GM12878 (cell line): ENCODE measurements at regions not wholly inside any gene's neighbourhood (a gene's known extent, or its start where the extent isn't known, plus 50 kb on each side); places are given as distances from the start of the nearest gene placed in this dataset.

Experiments
- ATAC-seq: fragments of 200-7000 bp; cut with Tn5 transposase; 3 replicates; pipeline ENCODE4 v1.9.1; 2020; ENCODE audit warnings: mild to moderate bottlenecking, moderate library complexity
- BruUV-seq: library from RNA; stranded (reverse); fragments of 400-500 nt; replicated peaks from 2 replicates; lab custom pipeline; 2021; lab: Mats Ljungman, UMichigan
- CTCF ChIA-PET: fragments of 300-600 bp; sonication (Branson Sonifier 250); formaldehyde crosslinking; extraction: SDS; loops from one replicate; lab custom pipeline; 2021; ENCODE audit warnings: inconsistent platforms; lab: Yijun Ruan, JAX
- POLR2A ChIA-PET: fragments of 350-600 bp; formaldehyde crosslinking; extraction: SDS; loops from one replicate; lab custom pipeline; 2021; ENCODE audit warnings: inconsistent platforms; lab: Charles Lee
- RAD21 ChIA-PET: fragments of 300-600 bp; sonication (Branson Sonifier 250); formaldehyde crosslinking; loops from one replicate; lab custom pipeline; 2023; ENCODE audit warnings: antibody characterized with exemption; ENCODE audit not compliant: unreplicated experiment; lab: Charles Lee
- SMC1A ChIA-PET: fragments of 300-600 bp; sonication (Branson Sonifier 250); formaldehyde crosslinking; loops from one replicate; lab custom pipeline; 2023; ENCODE audit not compliant: unreplicated experiment, uncharacterized antibody; lab: Charles Lee
- DNase-seq: peaks from one replicate; pipeline ENCODE4 v3.0.0-alpha.2; 2011; ENCODE audit warnings: low read depth, low spot score
- FAIRE-seq: peaks from 3 replicates; lab custom pipeline; 2011; peaks lifted over from hg19 to GRCh38; lab: Jason Lieb, UNC
- H2AFZ ChIP-seq: 2 replicates; pipeline ENCODE4 v1.6.0; 2011; ENCODE audit warnings: low read depth, low read length, control low read depth; ENCODE audit not compliant: control insufficient read depth
- H3K27ac ChIP-seq: 2 replicates; pipeline ENCODE4 v1.5.1; 2011; ENCODE audit warnings: control low read depth; ENCODE audit not compliant: control insufficient read depth, insufficient read depth
- H3K27me3 ChIP-seq, 2 experiments: replicated peaks in 1 of 2; 2 replicates each; pipeline versions ENCODE4 v1.6.0 to v1.6.1; 2011; ENCODE audit warnings: low read length in 1 of 2; ENCODE audit not compliant: control insufficient read depth in 2 of 2, insufficient read depth in 2 of 2
- H3K36me3 ChIP-seq, 2 experiments: 2 replicates each; pipeline ENCODE4 v1.5.1; 2011; ENCODE audit warnings: low read length in 1 of 2; ENCODE audit not compliant: control insufficient read depth in 2 of 2, insufficient read depth in 2 of 2
- H3K4me1 ChIP-seq: 2 replicates; pipeline ENCODE4 v1.6.1; 2011; ENCODE audit warnings: mild to moderate bottlenecking, low read length, moderate library complexity, mixed read lengths; ENCODE audit not compliant: control insufficient read depth, insufficient read depth
- H3K4me2 ChIP-seq: 2 replicates; pipeline ENCODE4 v1.6.0; 2011; ENCODE audit warnings: control low read depth; ENCODE audit not compliant: control insufficient read depth, insufficient read depth
- H3K4me3 ChIP-seq: fragments of 200-600 bp; sonication (generic); 2 replicates; pipeline ENCODE4 v1.5.1; 2016
- H3K79me2 ChIP-seq: 2 replicates; pipeline ENCODE4 v1.6.0; 2011; ENCODE audit warnings: low read length; ENCODE audit not compliant: control insufficient read depth, insufficient read depth
- H3K9ac ChIP-seq: 2 replicates; pipeline ENCODE4 v1.8.0; 2011; ENCODE audit warnings: low read length, control low read depth, mixed read lengths; ENCODE audit not compliant: control insufficient read depth, insufficient read depth
- H3K9me3 ChIP-seq: replicated peaks from 3 replicates; pipeline ENCODE4 v1.5.1; 2011; ENCODE audit warnings: mild to moderate bottlenecking, low read length; ENCODE audit not compliant: control insufficient read depth, insufficient read depth
- H4K20me1 ChIP-seq: 2 replicates; pipeline ENCODE4 v1.6.0; 2011; ENCODE audit not compliant: control insufficient read depth, insufficient read depth
- CBFB ChIP-seq: IDR thresholded peaks from 2 replicates; pipeline ENCODE4 v1.6.1; 2016; ENCODE audit warnings: antibody characterized with exemption, low read depth
- CTCF ChIP-seq, 3 experiments: IDR thresholded peaks in 2 of 3; conservative IDR thresholded peaks in 1 of 3; 2 replicates each; pipeline ENCODE4 v1.5.1; 2011; ENCODE audit warnings: low read depth in 3 of 3, low read length in 3 of 3, mild to moderate bottlenecking in 3 of 3, control low read depth in 2 of 3, moderate library complexity in 2 of 3, inconsistent platforms in 1 of 3, mixed read lengths in 1 of 3; ENCODE audit not compliant: control insufficient read depth in 2 of 3, insufficient read depth in 1 of 3; ENCODE audit errors: extremely low read depth in 1 of 3
- ELK1 ChIP-seq: IDR thresholded peaks from 2 replicates; pipeline ENCODE4 v1.6.1; 2012; ENCODE audit warnings: low read depth, low read length, improper control_type of control experiment
- IKZF1 ChIP-seq: fragments of 450-650 bp; conservative IDR thresholded peaks from 2 replicates; pipeline ENCODE4 v1.6.1; 2017; ENCODE audit warnings: antibody characterized with exemption, mild to moderate bottlenecking
- IKZF2 ChIP-seq, 2 experiments: fragments of 450-650 bp; IDR thresholded peaks; 2 replicates each; pipeline ENCODE4 v1.6.1; 2017; ENCODE audit warnings: mild to moderate bottlenecking in 2 of 2, moderate library complexity in 2 of 2
- IRF3 ChIP-seq: fragments of 450-650 bp; IDR thresholded peaks from 2 replicates; pipeline ENCODE4 v1.6.1; 2014; ENCODE audit warnings: mild to moderate bottlenecking
- LARP7 ChIP-seq: fragments of 450-650 bp; IDR thresholded peaks from 2 replicates; pipeline ENCODE4 v1.6.1; 2017; ENCODE audit warnings: mild to moderate bottlenecking
- MEF2A ChIP-seq: IDR thresholded peaks from 2 replicates; pipeline ENCODE4 v1.6.1; 2011; ENCODE audit warnings: low read depth, mild to moderate bottlenecking, low read length, moderate library complexity; ENCODE audit not compliant: insufficient read depth
- MEF2B ChIP-seq: fragments of 450-650 bp; IDR thresholded peaks from 2 replicates; pipeline ENCODE4 v1.6.1; 2018; ENCODE audit warnings: mild to moderate bottlenecking, moderate library complexity; ENCODE audit not compliant: partially characterized antibody, poor library complexity, severe bottlenecking
- MTA2 ChIP-seq: fragments of 450-650 bp; IDR thresholded peaks from 2 replicates; pipeline ENCODE4 v1.6.1; 2016; ENCODE audit warnings: low read depth, mild to moderate bottlenecking, moderate library complexity
- NFYB ChIP-seq: IDR thresholded peaks from 2 replicates; pipeline ENCODE4 v1.6.1; 2011; ENCODE audit warnings: low read depth, mild to moderate bottlenecking, low read length, improper control_type of control experiment, moderate library complexity; ENCODE audit not compliant: insufficient read depth
- POLR2A ChIP-seq: IDR thresholded peaks from 2 replicates; pipeline ENCODE4 v1.6.1; 2011; ENCODE audit warnings: low read depth, mild to moderate bottlenecking, low read length
- POLR2AphosphoS2 ChIP-seq: IDR thresholded peaks from 2 replicates; pipeline ENCODE4 v1.6.1; 2011; ENCODE audit warnings: low read depth, mild to moderate bottlenecking, low read length, improper control_type of control experiment, moderate library complexity
- RELB ChIP-seq: fragments of 450-650 bp; IDR thresholded peaks from 2 replicates; pipeline ENCODE4 v1.6.1; 2017; ENCODE audit warnings: low read depth, mild to moderate bottlenecking, moderate library complexity
- RUNX3 ChIP-seq: IDR thresholded peaks from 2 replicates; pipeline ENCODE4 v1.6.1; 2012; ENCODE audit warnings: low read length, inconsistent platforms
- SREBF2 ChIP-seq: IDR thresholded peaks from 2 replicates; pipeline ENCODE4 v1.6.1; 2012; ENCODE audit warnings: mild to moderate bottlenecking, low read length
- SUPT20H ChIP-seq: IDR thresholded peaks from 2 replicates; pipeline ENCODE4 v1.6.1; 2011; ENCODE audit warnings: low read depth, mild to moderate bottlenecking, low read length, moderate library complexity, borderline replicate concordance; ENCODE audit not compliant: control insufficient read depth
- TAF1 ChIP-seq: IDR thresholded peaks from 2 replicates; pipeline ENCODE4 v1.6.1; 2011; ENCODE audit warnings: mild to moderate bottlenecking, low read depth, low read length, borderline replicate concordance
- ZNF274 ChIP-seq: IDR thresholded peaks from one replicate; pipeline ENCODE4 v1.8.0; 2011; ENCODE audit not compliant: insufficient read length, insufficient read depth
- ZSCAN29 ChIP-seq: fragments of 450-650 bp; IDR thresholded peaks from 2 replicates; pipeline ENCODE4 v1.6.1; 2017; ENCODE audit warnings: mild to moderate bottlenecking, moderate library complexity
- WGBS: methylation state at CpG from one replicate; pipeline ENCODE4 v1.1.6; 2016; ENCODE audit warnings: low lambda C conversion rate; ENCODE audit not compliant: insufficient replicate concordance, insufficient coverage; ENCODE audit errors: missing lambda C conversion rate; 5-methylcytosine and 5-hydroxymethylcytosine counted together
- in situ Hi-C: fragments of 300-500 bp; cut with MboI; formaldehyde crosslinking; loops from 9 replicates; pipeline ENCODE4 v1.14.3; 2018; ENCODE audit warnings: mixed read lengths
- intact Hi-C: fragments of 100-400 bp; cut with micrococcal nuclease; formaldehyde crosslinking; loops from one replicate; pipeline ENCODE4 v1.14.2; 2022; ENCODE audit not compliant: unreplicated experiment

GRCh38 chr1:14100444-14100843 lies 400.5 kb downstream of the PRDM2 start (continued):
- no peak for TF ChIP-seq SUPT20H
- no peak for TF ChIP-seq IRF3
- TF ChIP-seq POLR2A: no peak
- TF ChIP-seq CTCF (IDR thresholded peaks at IDR 0.05 in 2 of 3, conservative IDR thresholded peaks at IDR 0.05 in 1 of 3; ENCODE audit: control insufficient read depth in 2 of 3, extremely low read depth in 1 of 3, insufficient read depth in 1 of 3, low read depth in 3 of 3, low read length in 3 of 3): no peak
- no peak for TF ChIP-seq MEF2A
- TF ChIP-seq, all 136 proteins: peak for 0

GRCh38 chr1:14100919-14101318 lies 400.9 kb downstream of the PRDM2 start:
- in situ Hi-C loops: loop anchor here (10.0 kb wide), 1 partner anchor 474 kb away; no protein-coding TSS in a partner anchor
- ATAC-seq (no peak), FAIRE-seq (no peak), DNase-seq (no peak)
- Histone ChIP-seq H3K79me2 (no peaks in the 10 kb centered on the region), H3K9ac (no peak overlapping the region), H3K27ac (no peak overlapping the region), H3K27me3 (peaks cover 0 to 2% of the 10 kb centered on the region in 2 experiments; a peak in 1 of 4 replicates), H2AFZ (no peak overlapping the region), H3K9me3 (no peaks in the 10 kb centered on the region), H3K4me3 (no peak overlapping the region), H3K4me2 (no peak overlapping the region), H3K36me3 (no peaks in the 10 kb centered on the region), H3K4me1 (no peaks in the 10 kb centered on the region), H4K20me1 (no peaks in the 10 kb centered on the region)
- 36% methylated on average over 9 of the region's 9 CpGs for WGBS
- intact Hi-C loops: no loop called here
- ChIA-PET CTCF (interaction anchor here (0.5 kb wide), 1 partner anchor 18 kb away, joined by 3 read pairs; no protein-coding TSS in a partner anchor), RAD21 (no interaction called here), SMC1A (no interaction called here), POLR2A (no interaction called here)
- BruUV-seq: no TSS peak
- TF ChIP-seq POLR2A: no peak
- TF ChIP-seq MTA2: no peak
- no peak for TF ChIP-seq IKZF2 (IDR thresholded peaks at IDR 0.05)
- TF ChIP-seq MEF2B: no peak
- no peak for TF ChIP-seq LARP7
- no peak for TF ChIP-seq ZNF274
- TF ChIP-seq CBFB: no peak
- TF ChIP-seq POLR2AphosphoS2: no peak
- no peak for TF ChIP-seq TAF1
- no peak for TF ChIP-seq IKZF1
- TF ChIP-seq RUNX3: no peak
- no peak for TF ChIP-seq SREBF2
- TF ChIP-seq ELK1: no peak
- no peak for TF ChIP-seq RELB
- TF ChIP-seq NFYB: no peak
- TF ChIP-seq ZSCAN29: no peak
